RKO (cell line): ENCODE measurements at regions not wholly inside any gene's neighbourhood (a gene's known extent, or its start where the extent isn't known, plus 50 kb on each side); places are given as distances from the start of the nearest gene placed in this dataset.

Source experiments
- DNase-seq: peaks from one replicate; pipeline ENCODE4 v3.0.0-alpha.2; 2016; ENCODE audit warnings: low spot score

DNA sequence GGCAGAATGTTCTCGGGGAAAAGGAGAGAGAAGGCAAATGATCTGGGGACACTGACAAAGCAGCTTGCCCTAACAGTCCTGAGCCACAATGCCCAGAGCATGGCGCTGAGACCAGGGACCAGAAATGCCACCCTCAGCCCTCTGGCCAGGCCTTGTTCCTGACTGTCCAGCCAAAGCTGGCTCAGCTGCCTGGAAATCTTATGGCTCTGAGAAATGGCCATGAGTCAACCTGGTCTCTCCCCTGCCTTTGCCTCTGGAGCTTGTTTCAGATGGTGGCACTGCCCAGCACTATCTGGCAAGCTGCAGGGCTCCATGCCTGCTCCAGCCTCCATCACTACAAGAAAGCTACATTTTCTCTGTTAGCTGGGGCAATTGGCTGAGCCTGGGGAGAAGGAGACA is 90.5 kb upstream of the PLXNA4 start:
- no peak for DNase-seq

DNA sequence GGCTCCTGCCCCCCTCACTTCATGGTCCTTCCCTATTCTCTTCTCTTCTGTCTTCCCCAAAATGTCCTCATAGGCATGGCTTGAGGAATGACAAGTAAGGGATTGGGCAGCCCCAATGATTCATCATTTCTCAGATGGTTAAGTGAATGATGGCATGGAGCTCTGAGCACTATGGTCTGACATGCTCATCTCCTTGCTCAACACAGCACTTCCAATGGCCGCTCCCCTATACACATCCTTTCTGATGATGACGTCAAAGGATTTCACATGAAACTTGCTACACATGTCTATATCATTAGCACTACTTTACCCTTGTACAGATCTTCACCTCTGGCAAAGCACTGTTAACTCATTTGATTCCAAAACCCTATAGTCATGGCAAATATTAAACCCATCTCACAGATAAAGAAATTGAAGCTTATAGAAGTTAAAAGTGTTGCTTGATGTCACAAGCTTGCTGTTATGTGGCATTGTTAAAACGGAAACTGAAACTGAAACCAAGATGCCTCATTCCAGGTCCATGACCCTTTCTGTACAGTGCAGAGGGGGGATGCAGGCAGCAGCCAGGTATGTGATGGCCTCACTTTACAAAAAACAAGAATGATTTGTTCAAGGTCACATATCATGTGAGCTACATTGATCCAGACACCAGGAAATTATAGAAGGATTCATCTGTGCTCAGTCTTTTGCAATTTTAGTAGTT is 90.0 kb upstream of the PLXNA4 start:
- DNase-seq: peak; percentile 33

DNA sequence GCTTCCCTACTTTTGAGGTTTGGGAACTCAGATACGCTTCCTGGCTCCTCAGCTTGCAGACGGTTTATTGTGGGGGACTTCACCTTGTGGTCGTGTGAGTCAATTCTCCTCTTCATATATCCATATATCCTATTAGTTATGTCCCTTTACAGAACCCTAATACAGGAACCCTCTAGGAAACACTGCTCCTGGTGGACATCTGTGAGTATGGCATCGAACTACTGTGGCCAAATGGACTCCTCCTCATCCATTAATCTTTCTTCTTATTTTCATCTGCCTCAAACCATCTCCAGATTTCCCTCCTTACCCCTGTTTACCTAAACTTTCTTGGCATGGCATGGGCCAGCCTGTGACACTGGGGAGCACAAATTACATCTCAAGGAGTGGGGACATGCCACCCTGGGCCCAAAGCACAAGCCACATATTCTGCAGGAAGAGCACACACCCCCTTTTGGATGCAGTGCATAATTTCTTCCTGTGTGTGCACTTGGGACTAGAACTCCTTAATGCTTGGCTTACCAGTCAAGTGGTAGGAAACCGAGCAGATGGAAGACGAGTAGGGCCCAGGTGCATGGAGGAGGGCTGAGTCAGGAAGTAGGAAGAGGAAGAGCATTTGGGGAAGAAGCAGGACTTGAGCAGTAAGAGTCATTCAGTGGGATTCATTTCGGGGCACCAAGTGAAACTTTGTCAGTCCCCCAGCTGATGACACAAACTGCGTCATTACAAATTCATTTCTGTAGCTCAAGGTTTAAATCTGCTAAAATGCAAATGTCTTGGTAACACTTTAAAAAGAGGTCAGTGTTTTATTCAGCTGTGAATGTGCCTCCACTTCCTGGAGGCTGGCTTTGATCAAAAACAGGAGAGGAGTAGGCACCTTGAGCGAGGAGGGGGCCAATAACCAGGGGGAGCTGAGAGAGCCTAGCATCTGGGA is 80.8 kb upstream of the PLXNA4 start:
- peak; percentile 57 for DNase-seq

DNA sequence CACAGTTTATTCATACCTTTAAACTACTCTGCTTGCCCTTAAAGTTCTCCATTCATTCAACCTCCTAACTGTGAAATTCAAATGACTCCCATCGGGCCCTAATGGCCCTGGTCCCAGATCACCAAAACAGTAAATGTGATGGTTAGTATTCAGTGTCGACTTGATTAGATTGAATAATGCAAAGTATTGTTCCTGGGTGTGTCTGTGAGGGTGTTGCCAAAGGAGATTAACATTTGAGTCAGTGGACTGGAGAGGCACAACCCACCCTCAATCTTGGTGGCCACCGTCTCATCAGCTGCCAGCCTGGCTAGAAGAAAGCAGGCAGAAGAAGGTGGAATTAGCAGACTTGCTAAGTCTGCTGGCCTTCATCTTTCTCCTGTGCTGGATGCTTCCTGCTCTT is 80.1 kb upstream of the PLXNA4 start:
- no peak for DNase-seq

DNA sequence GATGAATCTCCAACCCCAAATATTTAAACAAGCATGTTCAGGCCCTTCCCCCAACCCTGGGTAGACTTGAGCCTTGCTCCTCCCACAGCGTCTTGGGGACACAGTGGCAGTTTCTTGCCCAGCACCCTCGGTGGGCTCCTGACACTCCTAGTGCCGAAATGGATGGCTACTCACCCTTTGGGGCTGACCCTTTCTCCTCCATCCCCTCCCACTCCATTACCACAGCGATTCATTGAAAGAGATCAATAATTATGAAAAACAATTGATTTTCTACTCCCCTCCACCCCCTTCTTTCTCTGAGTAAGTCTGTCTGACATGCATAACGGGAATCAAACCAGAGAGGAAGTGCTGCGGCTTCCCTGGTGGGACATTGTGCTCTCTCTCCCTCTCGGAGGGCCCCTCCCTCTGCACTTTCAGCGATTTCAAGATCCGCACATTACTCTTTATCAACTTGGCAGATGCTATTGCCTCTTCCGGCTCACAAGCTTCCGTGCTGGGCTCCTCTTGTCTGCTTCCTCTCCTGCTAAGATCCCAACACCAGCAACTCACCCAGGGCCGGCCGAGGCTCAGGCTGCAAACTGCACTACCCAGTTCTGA is 79.0 kb upstream of the PLXNA4 start:
- no peak for DNase-seq

DNA sequence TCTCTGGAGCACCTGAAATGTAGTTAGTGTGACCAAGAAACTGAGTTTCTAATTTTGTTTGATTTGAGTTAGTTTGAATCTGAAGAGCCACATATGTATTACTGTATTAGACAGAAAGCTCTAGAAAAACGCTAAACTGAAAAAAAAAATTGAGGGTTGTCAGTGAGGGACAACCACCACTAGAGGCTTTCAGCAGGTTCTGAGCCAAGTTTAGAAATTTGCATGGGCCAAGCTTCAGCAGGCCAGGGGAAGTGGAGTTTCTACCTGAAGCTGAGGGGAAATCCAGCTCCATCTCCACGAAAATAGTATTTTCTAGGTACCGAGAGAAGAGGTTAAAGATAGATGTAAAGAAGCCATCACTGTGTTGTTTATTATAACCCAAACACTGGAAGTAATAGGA is 77.9 kb upstream of the PLXNA4 start:
- peak; percentile 31 for DNase-seq

DNA sequence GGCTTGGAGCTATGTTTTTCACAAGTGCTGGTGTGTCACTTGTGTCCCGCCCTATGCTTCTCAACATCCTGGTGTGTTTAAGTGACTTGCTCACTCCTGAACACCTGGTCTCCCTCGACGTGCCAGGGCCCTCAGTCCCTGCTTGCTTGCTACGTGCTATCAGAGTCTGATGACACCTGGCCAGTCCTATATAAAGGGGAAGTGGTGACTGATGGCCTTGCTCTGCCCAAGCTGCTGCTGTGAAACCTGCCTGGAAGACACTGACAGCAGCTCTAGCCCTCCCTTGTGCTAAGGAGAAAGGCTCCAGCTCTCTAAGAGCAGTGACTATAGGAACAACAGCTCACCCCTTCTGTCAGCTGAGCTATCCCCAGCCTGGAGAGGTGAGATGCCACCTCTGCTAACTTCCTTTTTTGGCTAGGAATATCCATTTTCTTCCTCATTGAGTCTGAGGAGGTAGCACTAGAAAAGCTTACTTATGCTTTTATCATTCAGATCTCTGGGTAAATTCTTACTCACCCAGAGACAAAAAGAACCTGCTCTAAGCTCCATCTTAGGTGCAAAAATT is 77.2 kb upstream of the PLXNA4 start:
- DNase-seq: no peak

DNA sequence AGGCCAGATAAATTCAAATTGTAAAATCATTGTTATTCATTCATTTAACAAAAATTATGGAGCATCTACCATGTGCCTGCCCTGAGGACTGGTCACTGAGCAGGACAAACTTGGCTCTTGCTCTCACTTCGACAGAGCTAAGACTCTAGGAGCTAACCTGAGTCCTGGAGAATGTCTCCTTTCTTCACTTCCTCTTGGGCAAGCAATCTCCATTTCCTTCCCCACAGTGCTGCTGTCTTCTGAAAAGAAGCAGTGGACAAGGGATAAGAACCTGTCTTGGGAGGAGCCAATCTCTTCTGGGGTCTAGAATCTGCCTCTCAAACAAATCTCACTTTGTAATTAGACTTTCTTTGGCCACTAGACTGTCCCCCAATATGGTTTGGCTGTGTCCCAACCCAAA is 76.2 kb upstream of the PLXNA4 start:
- no peak for DNase-seq

DNA sequence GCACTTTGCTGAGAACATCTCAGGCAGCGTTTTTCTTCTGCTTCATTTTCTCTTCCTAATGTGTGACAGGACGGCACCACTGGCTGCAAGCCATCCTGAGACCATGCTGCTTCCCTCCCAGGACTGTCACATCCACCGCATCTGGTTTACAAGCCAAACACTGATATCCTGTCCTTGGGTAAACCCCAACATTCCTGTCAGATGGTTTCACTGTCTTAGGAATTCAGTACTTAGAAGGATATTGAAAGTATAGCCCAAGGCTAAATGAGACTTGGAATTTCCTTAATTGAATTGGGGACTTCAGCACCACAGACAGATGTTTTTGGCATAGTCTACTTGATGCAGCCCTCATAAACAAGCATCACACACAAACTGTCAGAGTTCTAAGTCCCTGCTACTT is 74.2 kb upstream of the PLXNA4 start:
- DNase-seq: no peak

DNA sequence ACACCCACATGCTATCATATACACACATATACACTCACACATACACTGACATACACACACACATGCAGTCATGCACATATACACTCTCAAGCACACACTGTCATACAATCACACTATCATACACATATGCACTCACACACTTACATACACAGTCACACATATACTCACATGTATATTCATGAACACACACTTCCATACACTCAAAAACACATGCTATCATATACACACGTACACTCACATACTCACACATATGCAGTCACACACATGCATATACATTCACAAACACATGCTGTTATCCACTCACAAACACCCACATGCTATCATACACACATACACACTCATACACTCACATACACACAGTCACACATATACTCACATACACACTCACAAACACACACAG is 71.0 kb upstream of the PLXNA4 start:
- no peak for DNase-seq

DNA sequence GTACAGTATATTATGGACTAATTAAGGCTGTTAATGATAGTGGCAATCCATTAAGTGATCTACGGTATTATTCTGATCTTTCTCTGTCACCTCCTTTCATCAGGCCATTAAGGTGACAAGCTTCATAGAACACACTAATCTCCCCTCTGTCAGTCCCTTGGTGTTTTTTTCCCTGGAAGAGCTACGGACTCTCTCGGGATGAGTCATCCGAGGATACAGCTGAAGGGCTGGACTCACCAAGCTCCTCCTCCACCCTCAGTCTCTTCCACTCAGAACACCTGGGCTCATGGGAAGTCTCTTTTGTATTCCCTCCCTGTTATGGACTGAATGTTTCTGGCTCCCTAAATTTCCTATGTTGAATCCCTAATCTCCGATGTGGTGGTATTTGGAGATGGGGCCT is 69.8 kb upstream of the PLXNA4 start:
- DNase-seq: no peak

DNA sequence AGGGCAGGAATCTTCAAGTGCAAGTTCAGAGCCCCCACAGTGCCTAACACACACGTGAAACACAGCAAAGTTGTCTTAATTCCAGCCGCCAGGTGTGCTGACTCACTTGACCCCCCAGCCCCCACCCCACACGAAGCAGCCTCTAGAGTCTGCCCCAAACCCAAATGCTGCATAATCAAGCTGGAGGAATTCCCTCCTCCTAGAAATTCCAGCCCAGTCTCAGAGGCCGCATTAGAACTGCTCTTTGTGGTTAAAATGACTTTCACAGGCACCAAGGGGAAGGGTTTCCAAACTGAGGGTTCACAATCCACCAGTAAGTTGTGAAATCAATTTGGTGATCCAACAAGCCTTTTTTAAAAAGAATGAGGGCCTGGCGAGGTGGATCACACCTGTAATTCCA is 67.0 kb upstream of the PLXNA4 start:
- DNase-seq: no peak

DNA sequence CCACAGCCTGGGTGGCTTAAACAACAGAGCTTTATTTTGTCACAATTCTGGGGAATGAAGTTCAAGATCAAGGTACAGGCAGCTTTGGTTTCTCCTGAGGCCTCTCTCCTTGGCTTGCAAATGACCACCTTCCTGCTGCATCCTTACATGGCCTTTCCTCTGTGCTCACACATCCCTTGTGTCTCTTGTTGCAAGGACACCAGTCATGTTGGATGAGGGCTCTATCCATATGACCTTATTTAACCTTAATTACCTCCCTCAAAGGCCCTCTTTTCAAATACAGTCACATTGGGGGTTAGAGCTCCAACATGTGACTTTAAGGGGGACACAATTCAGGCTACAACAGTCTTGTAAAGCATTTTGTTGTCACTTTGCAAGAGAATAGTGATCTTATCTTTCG is 65.0 kb upstream of the PLXNA4 start:
- DNase-seq: no peak

DNA sequence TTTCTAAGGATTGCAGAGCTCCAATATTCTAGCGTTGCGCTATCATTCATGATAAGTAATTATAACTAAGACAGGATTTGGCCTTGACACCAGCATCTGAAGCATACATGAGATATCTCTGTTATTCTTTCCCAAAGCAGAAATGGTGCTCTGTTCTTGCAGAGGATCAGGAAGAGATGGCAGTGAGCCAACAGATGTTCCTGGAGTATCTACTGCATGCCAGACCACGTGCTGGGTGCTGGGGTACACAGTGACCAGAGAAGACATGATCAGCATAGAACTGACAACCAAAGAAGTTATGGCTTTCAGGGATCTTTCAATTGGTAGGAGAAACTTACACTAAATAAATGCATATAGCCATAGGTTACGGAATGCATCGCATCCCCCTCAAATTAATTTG is 63.7 kb upstream of the PLXNA4 start:
- no peak for DNase-seq

DNA sequence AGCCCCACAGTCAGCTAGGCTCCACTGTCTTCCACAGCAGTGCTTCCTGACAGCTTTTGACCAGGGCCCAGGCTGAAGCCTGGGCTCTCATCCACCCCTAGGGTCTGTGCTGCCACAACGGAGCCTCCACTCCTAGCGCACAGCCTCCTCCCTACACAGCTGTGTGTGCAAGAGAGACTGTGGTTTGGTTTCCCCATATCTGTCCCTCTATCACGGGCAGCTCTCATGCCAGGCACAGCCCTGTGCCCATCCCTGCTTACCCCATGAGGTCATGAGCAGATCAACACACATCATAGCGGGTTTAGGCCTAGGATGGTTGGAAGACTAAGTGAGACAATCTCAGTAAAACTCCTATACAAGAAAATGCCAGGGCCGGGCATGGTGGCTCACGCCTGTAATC is 61.7 kb upstream of the PLXNA4 start:
- no peak for DNase-seq

DNA sequence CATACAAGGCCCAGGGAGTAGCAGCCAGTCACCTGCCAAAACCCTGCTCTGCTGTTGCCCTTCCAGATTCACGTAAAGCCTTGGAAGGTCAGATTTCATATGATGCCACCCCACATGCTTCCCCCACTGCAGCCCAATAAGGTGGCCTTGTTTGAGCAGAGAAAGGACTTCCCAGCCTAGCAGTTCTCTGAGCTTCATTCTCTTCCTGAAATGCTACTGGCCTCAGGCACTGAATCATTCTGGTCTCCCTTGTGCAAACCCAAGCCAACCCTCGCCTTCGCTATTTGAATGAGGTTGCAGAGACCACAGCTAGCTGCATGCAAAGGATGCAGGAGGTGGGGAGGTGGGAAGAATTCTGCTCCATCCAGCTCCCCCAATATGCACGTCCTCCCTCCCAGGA is 60.3 kb upstream of the PLXNA4 start:
- DNase-seq: no peak

DNA sequence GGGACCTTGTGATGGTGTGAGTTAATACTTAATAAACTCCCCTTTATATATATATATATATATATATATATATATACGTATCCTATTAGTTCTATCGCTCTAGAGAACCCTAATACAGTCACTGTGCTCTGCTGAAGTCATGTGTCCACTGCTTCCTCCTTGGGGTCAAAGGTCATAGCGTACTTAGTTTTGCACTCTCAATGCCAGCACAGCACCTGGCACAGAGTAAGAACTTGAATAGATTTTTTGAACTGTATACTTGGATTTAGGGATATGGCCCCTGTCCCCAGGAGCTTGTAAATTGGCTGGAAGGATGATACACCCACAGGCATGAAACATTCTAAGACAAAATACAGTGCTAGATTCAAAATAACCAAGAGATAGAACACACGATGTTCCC is 58.9 kb upstream of the PLXNA4 start:
- DNase-seq: peak; percentile 17

DNA sequence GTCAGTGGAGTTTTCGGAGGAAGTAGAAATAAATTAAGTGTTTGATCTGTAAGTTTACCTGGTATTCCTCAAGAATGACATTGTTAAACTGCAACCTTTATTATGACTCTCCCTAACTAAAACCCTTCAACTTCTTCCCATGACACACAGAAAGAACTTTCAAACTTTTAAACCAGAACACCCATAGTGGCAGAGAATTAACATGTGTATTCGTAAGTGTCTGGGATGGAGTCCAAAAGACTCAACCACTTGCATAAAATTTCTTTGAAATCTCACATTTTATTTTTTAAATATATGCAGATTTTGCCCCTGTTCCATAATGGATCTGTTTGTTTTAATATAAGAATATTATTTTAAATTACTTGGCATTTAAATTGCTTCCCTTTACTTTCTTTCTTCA is 54.6 kb upstream of the PLXNA4 start:
- no peak for DNase-seq
